ENCODE measurements at regions not wholly inside any gene's neighbourhood (a gene's known extent, or its start where the extent isn't known, plus 50 kb on each side); places are given as distances from the start of the nearest gene placed in this dataset.

DNA sequence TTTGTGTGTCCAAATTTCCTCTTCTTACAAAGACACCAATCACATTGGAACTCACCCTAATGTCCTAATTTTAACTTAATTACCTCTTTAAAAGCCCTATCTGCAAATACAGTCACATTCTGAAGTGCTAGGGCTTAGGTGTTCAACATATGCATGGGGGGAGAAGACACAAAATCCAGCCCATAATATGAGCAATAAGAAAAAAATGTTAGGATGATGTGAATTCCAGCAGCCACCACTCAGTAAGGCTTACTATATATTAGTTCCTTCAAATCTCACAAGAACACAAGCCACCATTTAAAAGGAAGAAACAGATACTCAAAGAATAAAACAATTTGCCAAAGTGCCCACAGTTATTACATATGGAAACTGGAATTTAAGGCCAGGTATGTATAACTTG is 285.7 kb downstream of the EPHA4 start:
- no peaks in the 10 kb centered on the region for H3F3A ChIP-seq (ENCODE audit: insufficient read depth, low read length, poor library complexity, severe bottlenecking)
- H4K20me1 ChIP-seq (ENCODE audit: insufficient read depth) = no peaks in the 10 kb centered on the region
- H3K9me3 ChIP-seq (ENCODE audit: low read length) = no peaks in the 10 kb centered on the region
- H3K4me2 ChIP-seq (ENCODE audit: low read length) = no peak overlapping the region
- no peak overlapping the region for H2AFZ ChIP-seq (ENCODE audit: low read depth, low read length)
- no peaks in the 10 kb centered on the region for H3K9me2 ChIP-seq (ENCODE audit: insufficient read depth, low read length)
- no peak overlapping the region for H3K27ac ChIP-seq (ENCODE audit: low read length)
- no peaks in the 10 kb centered on the region for H3K36me3 ChIP-seq (ENCODE audit: insufficient read depth, low read length)
- H3K9ac ChIP-seq (ENCODE audit: low read length) = no peak overlapping the region
- H3K79me2 ChIP-seq (replicated peaks; ENCODE audit: insufficient read depth, low read length) = no peaks in the 10 kb centered on the region
- H3K27me3 ChIP-seq (ENCODE audit: insufficient read depth, low read depth, low read length) = no peaks in the 10 kb centered on the region
- no peak for TF ChIP-seq RAD21 (conservative IDR thresholded peaks at IDR 0.05)
- no peak for TF ChIP-seq SMC3 (conservative IDR thresholded peaks at IDR 0.05; ENCODE audit: poor library complexity)
- no peak for TF ChIP-seq POLR2AphosphoS5 (IDR thresholded peaks at IDR 0.05)
- no peak for TF ChIP-seq MXI1 (conservative IDR thresholded peaks at IDR 0.05; ENCODE audit: poor library complexity, severe bottlenecking)
- no peak for TF ChIP-seq EZH2 (IDR thresholded peaks at IDR 0.05; ENCODE audit: borderline replicate concordance, insufficient read depth, low read length, poor library complexity, severe bottlenecking)
- TF ChIP-seq REST (IDR thresholded peaks at IDR 0.05; ENCODE audit: borderline replicate concordance) = no peak
- no peak for TF ChIP-seq CTCF (IDR thresholded peaks at IDR 0.05; ENCODE audit: poor library complexity, severe bottlenecking)
- no peak for TF ChIP-seq TAF1 (IDR thresholded peaks at IDR 0.05; ENCODE audit: low read depth)
- no peak for TF ChIP-seq EP300 (conservative IDR thresholded peaks at IDR 0.05; ENCODE audit: poor library complexity, severe bottlenecking)
- H3K4me3 ChIP-seq (ENCODE audit: low read length) = no peak overlapping the region

- H3K27ac ChIP-seq (ENCODE audit: low read length) = no peak overlapping the region
- H3K27me3 ChIP-seq (ENCODE audit: insufficient read depth, low read depth, low read length) = no peaks in the 10 kb centered on the region
- no peaks in the 10 kb centered on the region for H4K20me1 ChIP-seq (ENCODE audit: insufficient read depth)
- H2AFZ ChIP-seq (ENCODE audit: low read depth, low read length) = no peak overlapping the region
- no peak overlapping the region for H3K4me3 ChIP-seq (ENCODE audit: low read length)
- H3K9me2 ChIP-seq (ENCODE audit: insufficient read depth, low read length) = no peaks in the 10 kb centered on the region
- TF ChIP-seq SMC3 (conservative IDR thresholded peaks at IDR 0.05; ENCODE audit: poor library complexity) (no peak), EP300 (conservative IDR thresholded peaks at IDR 0.05; ENCODE audit: poor library complexity, severe bottlenecking) (no peak), CTCF (IDR thresholded peaks at IDR 0.05; ENCODE audit: poor library complexity, severe bottlenecking) (no peak), POLR2AphosphoS5 (IDR thresholded peaks at IDR 0.05) (no peak), TAF1 (IDR thresholded peaks at IDR 0.05; ENCODE audit: low read depth) (no peak), EZH2 (IDR thresholded peaks at IDR 0.05; ENCODE audit: borderline replicate concordance, insufficient read depth, low read length, poor library complexity, severe bottlenecking) (no peak), RAD21 (conservative IDR thresholded peaks at IDR 0.05) (no peak), MXI1 (conservative IDR thresholded peaks at IDR 0.05; ENCODE audit: poor library complexity, severe bottlenecking) (no peak), REST (IDR thresholded peaks at IDR 0.05; ENCODE audit: borderline replicate concordance) (no peak)
- no peaks in the 10 kb centered on the region for H3K79me2 ChIP-seq (replicated peaks; ENCODE audit: insufficient read depth, low read length)
- no peaks in the 10 kb centered on the region for H3K9me3 ChIP-seq (ENCODE audit: low read length)
- H3K4me2 ChIP-seq (ENCODE audit: low read length) = no peak overlapping the region
- no peaks in the 10 kb centered on the region for H3F3A ChIP-seq (ENCODE audit: insufficient read depth, low read length, poor library complexity, severe bottlenecking)
- H3K9ac ChIP-seq (ENCODE audit: low read length) = no peak overlapping the region
- no peaks in the 10 kb centered on the region for H3K36me3 ChIP-seq (ENCODE audit: insufficient read depth, low read length)
Measured at GRCh38 chr2:221289389-221289788, 282.7 kb downstream of the EPHA4 start.
